GM12878 (cell line): ENCODE measurements at regions not wholly inside any gene's neighbourhood (a gene's known extent, or its start where the extent isn't known, plus 50 kb on each side); places are given as distances from the start of the nearest gene placed in this dataset.

Experiments used
- ATAC-seq: fragments of 200-7000 bp; cut with Tn5 transposase; 3 replicates; pipeline ENCODE4 v1.9.1; 2020; ENCODE audit warnings: mild to moderate bottlenecking, moderate library complexity
- BruUV-seq: library from RNA; stranded (reverse); fragments of 400-500 nt; replicated peaks from 2 replicates; lab custom pipeline; 2021; lab: Mats Ljungman, UMichigan
- CTCF ChIA-PET: fragments of 300-600 bp; sonication (Branson Sonifier 250); formaldehyde crosslinking; extraction: SDS; loops from one replicate; lab custom pipeline; 2021; ENCODE audit warnings: inconsistent platforms; lab: Yijun Ruan, JAX
- POLR2A ChIA-PET: fragments of 350-600 bp; formaldehyde crosslinking; extraction: SDS; loops from one replicate; lab custom pipeline; 2021; ENCODE audit warnings: inconsistent platforms; lab: Charles Lee
- RAD21 ChIA-PET: fragments of 300-600 bp; sonication (Branson Sonifier 250); formaldehyde crosslinking; loops from one replicate; lab custom pipeline; 2023; ENCODE audit warnings: antibody characterized with exemption; ENCODE audit not compliant: unreplicated experiment; lab: Charles Lee
- SMC1A ChIA-PET: fragments of 300-600 bp; sonication (Branson Sonifier 250); formaldehyde crosslinking; loops from one replicate; lab custom pipeline; 2023; ENCODE audit not compliant: unreplicated experiment, uncharacterized antibody; lab: Charles Lee
- DNase-seq: peaks from one replicate; pipeline ENCODE4 v3.0.0-alpha.2; 2011; ENCODE audit warnings: low read depth, low spot score
- FAIRE-seq: peaks from 3 replicates; lab custom pipeline; 2011; peaks lifted over from hg19 to GRCh38; lab: Jason Lieb, UNC
- H2AFZ ChIP-seq: 2 replicates; pipeline ENCODE4 v1.6.0; 2011; ENCODE audit warnings: low read depth, low read length, control low read depth; ENCODE audit not compliant: control insufficient read depth
- H3K27ac ChIP-seq: 2 replicates; pipeline ENCODE4 v1.5.1; 2011; ENCODE audit warnings: control low read depth; ENCODE audit not compliant: control insufficient read depth, insufficient read depth
- H3K27me3 ChIP-seq, 2 experiments: replicated peaks in 1 of 2; 2 replicates each; pipeline versions ENCODE4 v1.6.0 to v1.6.1; 2011; ENCODE audit warnings: low read length in 1 of 2; ENCODE audit not compliant: control insufficient read depth in 2 of 2, insufficient read depth in 2 of 2
- H3K36me3 ChIP-seq, 2 experiments: 2 replicates each; pipeline ENCODE4 v1.5.1; 2011; ENCODE audit warnings: low read length in 1 of 2; ENCODE audit not compliant: control insufficient read depth in 2 of 2, insufficient read depth in 2 of 2
- H3K4me1 ChIP-seq: 2 replicates; pipeline ENCODE4 v1.6.1; 2011; ENCODE audit warnings: mild to moderate bottlenecking, low read length, moderate library complexity, mixed read lengths; ENCODE audit not compliant: control insufficient read depth, insufficient read depth
- H3K4me2 ChIP-seq: 2 replicates; pipeline ENCODE4 v1.6.0; 2011; ENCODE audit warnings: control low read depth; ENCODE audit not compliant: control insufficient read depth, insufficient read depth
- H3K4me3 ChIP-seq: fragments of 200-600 bp; sonication (generic); 2 replicates; pipeline ENCODE4 v1.5.1; 2016
- H3K79me2 ChIP-seq: 2 replicates; pipeline ENCODE4 v1.6.0; 2011; ENCODE audit warnings: low read length; ENCODE audit not compliant: control insufficient read depth, insufficient read depth
- H3K9ac ChIP-seq: 2 replicates; pipeline ENCODE4 v1.8.0; 2011; ENCODE audit warnings: low read length, control low read depth, mixed read lengths; ENCODE audit not compliant: control insufficient read depth, insufficient read depth
- H3K9me3 ChIP-seq: replicated peaks from 3 replicates; pipeline ENCODE4 v1.5.1; 2011; ENCODE audit warnings: mild to moderate bottlenecking, low read length; ENCODE audit not compliant: control insufficient read depth, insufficient read depth
- H4K20me1 ChIP-seq: 2 replicates; pipeline ENCODE4 v1.6.0; 2011; ENCODE audit not compliant: control insufficient read depth, insufficient read depth
- CBFB ChIP-seq: IDR thresholded peaks from 2 replicates; pipeline ENCODE4 v1.6.1; 2016; ENCODE audit warnings: antibody characterized with exemption, low read depth
- CEBPZ ChIP-seq: fragments of 150-350 bp; IDR thresholded peaks from 2 replicates; pipeline ENCODE4 v1.6.1; 2016; ENCODE audit warnings: low read depth, low read length
- CHD4 ChIP-seq: fragments of 200-600 bp; sonication (generic); IDR thresholded peaks from 2 replicates; pipeline ENCODE4 v1.6.1; 2016; ENCODE audit warnings: mild to moderate bottlenecking
- EED ChIP-seq: sonication (generic); IDR thresholded peaks from 2 replicates; pipeline ENCODE4 v1.6.1; 2016; ENCODE audit warnings: antibody characterized with exemption, low read depth
- EGR1 ChIP-seq, 2 experiments: IDR thresholded peaks; 1 replicate in 1 of 2; 2 replicates in 1 of 2; pipeline ENCODE4 v1.6.1; 2011 to 2012; ENCODE audit warnings: low read depth in 2 of 2, low read length in 2 of 2, borderline replicate concordance in 1 of 2, mild to moderate bottlenecking in 1 of 2, moderate library complexity in 1 of 2
- MAX ChIP-seq: IDR thresholded peaks from 2 replicates; pipeline ENCODE4 v1.6.1; 2012; ENCODE audit warnings: low read depth, low read length, improper control_type of control experiment
- MEF2B ChIP-seq: fragments of 450-650 bp; IDR thresholded peaks from 2 replicates; pipeline ENCODE4 v1.6.1; 2018; ENCODE audit warnings: mild to moderate bottlenecking, moderate library complexity; ENCODE audit not compliant: partially characterized antibody, poor library complexity, severe bottlenecking
- NBN ChIP-seq: fragments of 450-650 bp; IDR thresholded peaks from 2 replicates; pipeline ENCODE4 v1.6.1; 2016
- SIN3A ChIP-seq: IDR thresholded peaks from 2 replicates; pipeline ENCODE4 v1.6.1; 2012; ENCODE audit warnings: low read depth, low read length, improper control_type of control experiment
- SP1 ChIP-seq: IDR thresholded peaks from one replicate; pipeline ENCODE4 v1.6.1; 2011; ENCODE audit warnings: low read depth, low read length
- TAF1 ChIP-seq: IDR thresholded peaks from 2 replicates; pipeline ENCODE4 v1.6.1; 2011; ENCODE audit warnings: mild to moderate bottlenecking, low read depth, low read length, borderline replicate concordance
- ZNF24 ChIP-seq: fragments of 450-650 bp; IDR thresholded peaks from 2 replicates; pipeline ENCODE4 v1.6.1; 2017; ENCODE audit warnings: antibody characterized with exemption, mild to moderate bottlenecking
- ZNF274 ChIP-seq: IDR thresholded peaks from one replicate; pipeline ENCODE4 v1.8.0; 2011; ENCODE audit not compliant: insufficient read length, insufficient read depth
- ZNF384 ChIP-seq: IDR thresholded peaks from 2 replicates; pipeline ENCODE4 v1.6.1; 2012; ENCODE audit warnings: low read depth, mild to moderate bottlenecking, low read length, improper control_type of control experiment, borderline replicate concordance
- WGBS: methylation state at CpG from one replicate; pipeline ENCODE4 v1.1.6; 2016; ENCODE audit warnings: low lambda C conversion rate; ENCODE audit not compliant: insufficient replicate concordance, insufficient coverage; ENCODE audit errors: missing lambda C conversion rate; 5-methylcytosine and 5-hydroxymethylcytosine counted together
- in situ Hi-C: fragments of 300-500 bp; cut with MboI; formaldehyde crosslinking; loops from 9 replicates; pipeline ENCODE4 v1.14.3; 2018; ENCODE audit warnings: mixed read lengths
- intact Hi-C: fragments of 100-400 bp; cut with micrococcal nuclease; formaldehyde crosslinking; loops from one replicate; pipeline ENCODE4 v1.14.2; 2022; ENCODE audit not compliant: unreplicated experiment

- Histone ChIP-seq H3K4me1 (no peaks in the 10 kb centered on the region), H3K36me3 (no peaks in the 10 kb centered on the region), H3K4me2 (no peak overlapping the region), H2AFZ (no peak overlapping the region), H3K9me3 (no peaks in the 10 kb centered on the region), H3K27ac (no peak overlapping the region), H3K27me3 (no peaks in the 10 kb centered on the region), H3K9ac (no peak overlapping the region), H4K20me1 (no peaks in the 10 kb centered on the region), H3K79me2 (no peaks in the 10 kb centered on the region), H3K4me3 (no peak overlapping the region)
- in situ Hi-C loops: no loop called here
- ATAC-seq (no peak), FAIRE-seq (no peak), DNase-seq (no peak)
- ChIA-PET SMC1A (no interaction called here), RAD21 (no interaction called here), CTCF (no interaction called here), POLR2A (no interaction called here)
- TF ChIP-seq CHD4: no peak
- TF ChIP-seq NBN: no peak
- TF ChIP-seq ZNF384: no peak
- no peak for TF ChIP-seq ZNF274
- no peak for TF ChIP-seq ZNF24
- no peak for TF ChIP-seq TAF1
- TF ChIP-seq CEBPZ: no peak
- TF ChIP-seq MEF2B: no peak
- TF ChIP-seq SP1: no peak
- TF ChIP-seq EED: no peak
- TF ChIP-seq EGR1 (IDR thresholded peaks at IDR 0.05; ENCODE audit: borderline replicate concordance in 1 of 2, low read depth in 2 of 2, low read length in 2 of 2): no peak
- no peak for TF ChIP-seq MAX
- no peak for TF ChIP-seq SIN3A
- no peak for TF ChIP-seq CBFB
- no TSS peak for BruUV-seq
- intact Hi-C loops: no loop called here
- 2% methylated on average over 3 of the region's 3 CpGs for WGBS
Observed at GRCh38 chr9:74407166-74407565, 90.0 kb upstream of the RORB start.
